ENCODE measurements at regions not wholly inside any gene's neighbourhood (a gene's known extent, or its start where the extent isn't known, plus 50 kb on each side); places are given as distances from the start of the nearest gene placed in this dataset.
"Not testable (repeated sequence)": the region's sequence is repeated elsewhere in the genome, so short reads cannot be mapped to it uniquely, and the experiment has no call there.

DNA sequence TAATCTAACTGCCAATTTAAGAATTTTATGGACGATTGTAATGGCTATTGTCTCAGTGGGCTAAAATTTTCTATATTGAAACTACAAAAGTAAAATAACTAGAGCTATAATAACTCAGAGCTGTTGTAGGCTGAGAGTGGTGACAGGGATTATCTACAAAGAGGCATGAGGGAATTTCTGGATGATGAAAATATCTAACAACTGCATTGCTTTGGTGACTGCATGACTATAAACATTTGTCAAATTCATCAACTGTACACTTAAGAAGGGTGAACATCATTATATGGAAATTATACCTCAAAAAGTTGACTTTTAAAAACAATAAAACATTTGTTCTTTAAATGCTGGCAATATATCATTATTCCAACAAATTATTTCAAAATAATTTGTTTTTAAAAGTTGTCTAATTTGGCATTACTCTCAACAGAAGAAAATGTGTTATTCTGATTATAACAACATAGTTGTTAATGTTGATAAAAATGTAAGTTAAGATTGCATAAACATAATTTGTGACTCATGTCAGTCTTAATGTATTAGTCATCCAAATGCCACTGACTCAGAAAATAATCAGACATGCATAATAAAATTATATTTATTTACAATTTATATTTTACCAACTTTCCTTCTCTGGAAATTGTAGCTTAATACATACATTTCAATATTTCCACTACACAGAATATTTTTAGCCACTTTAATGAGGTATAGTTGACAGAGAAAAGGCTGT lies 865.1 kb upstream of the VRK2 start:
- peak; percentile 45 for DNase-seq

DNA sequence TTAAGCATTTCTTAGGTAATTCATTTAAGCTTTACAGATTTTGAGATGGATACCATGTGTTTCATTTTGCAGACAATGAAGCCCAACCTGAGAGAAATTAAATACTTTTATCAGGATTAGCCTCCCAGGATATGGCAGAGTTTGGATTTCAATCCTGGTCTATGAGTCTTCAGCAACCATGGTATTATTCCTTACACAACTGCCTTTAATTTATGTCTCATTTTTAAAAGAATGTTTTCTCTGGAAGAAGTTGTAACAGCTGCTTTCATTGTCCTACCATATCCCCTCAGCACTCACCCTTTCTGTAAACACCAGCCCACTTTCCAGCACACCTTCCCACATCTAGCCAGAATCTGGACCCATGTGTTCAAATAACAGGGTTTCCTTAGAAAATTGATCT lies 863.7 kb upstream of the VRK2 start:
- no peak for DNase-seq

DNA sequence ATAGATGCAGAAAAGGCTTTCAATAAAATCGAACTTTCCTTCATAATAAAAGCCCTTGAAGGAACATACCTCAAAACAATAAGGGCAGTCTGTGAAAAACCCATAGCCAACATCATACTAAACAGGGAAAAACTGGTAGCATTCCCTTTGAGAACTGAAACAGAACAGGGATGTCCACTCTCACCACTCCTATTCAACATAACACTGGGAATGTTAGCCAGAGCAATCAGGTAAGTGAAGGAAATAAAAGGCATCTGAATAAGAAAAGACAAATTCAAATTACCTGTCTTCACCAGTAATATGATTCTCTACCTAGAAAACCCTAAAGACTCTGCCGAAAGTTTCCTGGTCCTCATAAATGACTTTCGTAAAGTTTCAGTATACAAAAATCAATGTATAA lies 861.0 kb upstream of the VRK2 start:
- no peak for DNase-seq

GRCh38 chr2:57190007-57190406 lies 856.6 kb upstream of the VRK2 start:
- no peak for DNase-seq

- no peak for DNase-seq
Observed at GRCh38 chr2:57199663-57200062, 846.9 kb upstream of the VRK2 start.

- no peak for DNase-seq
Observed at GRCh38 chr2:57204364-57204763, 842.2 kb upstream of the VRK2 start.

DNA sequence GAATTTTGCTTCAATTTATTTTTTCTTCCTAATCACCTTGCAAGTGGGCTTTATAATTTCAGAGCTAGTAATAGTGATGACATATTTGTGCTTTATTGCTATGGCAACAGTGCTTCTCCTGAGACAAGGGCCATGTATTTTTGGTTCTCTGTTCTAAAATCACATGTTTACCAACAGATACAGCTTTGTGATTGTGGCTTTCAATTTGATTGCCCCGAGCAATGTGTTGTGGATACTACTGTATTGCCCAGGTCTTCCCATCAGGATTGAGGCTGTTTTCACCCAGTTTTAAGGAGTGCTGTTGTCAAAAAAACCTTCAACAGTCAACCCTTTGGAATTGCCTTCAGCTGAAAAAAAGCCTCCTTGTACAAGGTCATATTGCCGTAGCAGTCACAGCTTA lies 841.4 kb upstream of the VRK2 start:
- DNase-seq: no peak

- no peak for DNase-seq
Observed at GRCh38 chr2:57207191-57207590, 839.4 kb upstream of the VRK2 start.

- no peak for DNase-seq
Observed at GRCh38 chr2:57209799-57210198, 836.8 kb upstream of the VRK2 start.

DNA sequence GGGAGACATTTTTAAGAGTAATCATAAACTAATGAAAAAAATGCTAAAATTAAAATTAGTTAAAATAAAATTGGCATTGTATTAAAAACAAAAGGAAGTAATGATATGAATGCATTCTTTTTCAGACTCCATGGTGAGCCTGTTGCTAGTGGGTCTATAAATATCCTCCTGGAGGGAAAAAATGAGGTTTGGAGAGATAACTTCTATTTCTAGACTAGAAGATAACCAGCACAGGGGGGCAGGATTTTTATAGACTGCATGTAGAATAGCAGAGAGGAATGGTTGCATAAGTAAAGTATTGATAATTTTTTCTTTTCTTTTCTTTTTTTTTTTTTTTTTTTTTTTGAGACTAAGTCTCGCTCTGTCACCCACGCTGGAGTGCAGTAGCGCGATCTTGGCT lies 835.8 kb upstream of the VRK2 start:
- DNase-seq: no peak

- no peak for DNase-seq
Observed at GRCh38 chr2:57217013-57217412, 829.6 kb upstream of the VRK2 start.

- DNase-seq: no peak
Observed at GRCh38 chr2:57218206-57218605, 828.4 kb upstream of the VRK2 start.

GRCh38 chr2:57229706-57230105 lies 816.9 kb upstream of the VRK2 start:
- not testable (repeated sequence) for DNase-seq

DNA sequence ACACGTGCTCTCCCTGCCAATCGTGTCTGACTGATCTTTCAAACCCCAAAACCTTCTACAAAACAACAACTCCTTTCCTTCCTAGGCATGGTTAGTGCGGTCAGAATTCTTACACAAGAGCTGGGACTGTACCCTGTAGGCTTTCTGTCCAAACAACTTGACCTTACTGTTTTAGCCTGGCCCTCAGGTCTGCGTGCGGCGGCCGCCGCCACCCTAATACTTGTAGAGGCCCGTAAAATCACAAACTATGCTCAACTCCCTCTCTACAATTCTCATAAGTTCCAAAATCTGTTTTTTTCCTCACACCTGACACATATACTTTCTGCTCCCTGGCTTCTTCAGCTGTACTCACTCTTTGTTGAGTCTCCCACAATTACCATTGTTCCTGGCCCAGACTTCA lies 814.3 kb upstream of the VRK2 start:
- DNase-seq: not testable (repeated sequence)

DNA sequence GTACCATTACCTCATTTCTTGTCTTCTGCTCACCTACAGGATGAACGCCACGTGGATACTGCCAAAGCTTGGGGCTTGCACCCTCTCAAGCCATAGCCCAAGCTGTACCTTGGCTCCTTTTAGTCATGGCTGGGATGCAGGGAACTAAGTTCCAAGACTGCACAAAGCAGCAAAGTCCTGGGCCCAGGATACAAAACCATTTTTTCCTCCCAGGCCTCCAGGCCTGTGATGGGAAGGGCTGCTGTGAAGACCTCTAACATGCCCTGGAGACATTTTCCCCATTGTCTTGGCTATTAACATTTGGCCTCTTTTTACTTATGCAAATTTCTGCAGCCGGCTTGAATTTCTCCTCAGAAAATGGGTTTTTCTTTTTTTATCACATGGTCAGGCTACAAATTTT lies 795.1 kb upstream of the VRK2 start:
- DNase-seq: not testable (repeated sequence)

DNA sequence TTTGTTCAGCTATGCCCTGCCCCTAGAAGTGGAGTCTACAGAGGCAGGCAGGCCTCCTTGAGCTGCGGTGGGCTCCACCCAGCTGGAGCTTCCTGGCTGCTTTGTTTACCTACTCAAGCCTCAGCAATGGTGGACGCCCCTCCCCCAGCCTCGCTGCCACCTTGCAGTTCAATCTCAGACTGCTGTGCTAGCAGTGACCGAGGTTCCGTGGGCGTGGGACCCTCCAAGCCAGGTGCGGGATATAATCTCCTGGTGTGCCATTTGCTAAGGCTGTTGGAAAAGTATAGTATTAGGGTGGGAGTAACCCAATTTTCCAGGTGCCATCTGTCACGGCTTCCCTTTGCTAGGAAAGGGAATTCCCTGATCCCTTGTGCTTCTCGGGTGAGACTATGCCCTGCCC lies 770.2 kb upstream of the VRK2 start:
- DNase-seq: not testable (repeated sequence)

GRCh38 chr2:57278451-57278850 lies 768.2 kb upstream of the VRK2 start:
- no peak for DNase-seq

- no peak for DNase-seq
Observed at GRCh38 chr2:57291209-57291608, 755.4 kb upstream of the VRK2 start.

GRCh38 chr2:57296795-57297517 lies 749.6 kb upstream of the VRK2 start:
- no peak for DNase-seq

GRCh38 chr2:57313678-57314077 lies 732.9 kb upstream of the VRK2 start:
- no peak for DNase-seq

GRCh38 chr2:57314682-57315081 lies 731.9 kb upstream of the VRK2 start:
- no peak for DNase-seq

DNA sequence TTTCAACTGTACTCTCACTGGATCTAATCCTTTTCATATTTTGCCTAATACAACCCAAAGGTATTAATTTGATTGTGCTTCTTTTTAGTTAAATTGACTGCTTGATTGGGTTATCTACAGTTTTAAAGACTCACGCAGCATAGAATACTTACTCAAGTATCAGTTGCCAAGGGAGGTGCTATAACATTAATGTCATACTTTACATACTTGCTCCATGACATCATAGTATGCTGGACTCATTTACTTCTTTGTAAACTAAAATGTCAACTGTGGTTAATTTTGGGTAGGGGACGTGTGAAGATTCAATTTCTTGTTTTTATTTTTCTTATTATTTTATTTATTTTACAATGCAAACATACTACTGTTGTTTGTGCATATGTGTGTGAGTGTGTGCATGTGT lies 716.2 kb upstream of the VRK2 start:
- no peak for DNase-seq

DNA sequence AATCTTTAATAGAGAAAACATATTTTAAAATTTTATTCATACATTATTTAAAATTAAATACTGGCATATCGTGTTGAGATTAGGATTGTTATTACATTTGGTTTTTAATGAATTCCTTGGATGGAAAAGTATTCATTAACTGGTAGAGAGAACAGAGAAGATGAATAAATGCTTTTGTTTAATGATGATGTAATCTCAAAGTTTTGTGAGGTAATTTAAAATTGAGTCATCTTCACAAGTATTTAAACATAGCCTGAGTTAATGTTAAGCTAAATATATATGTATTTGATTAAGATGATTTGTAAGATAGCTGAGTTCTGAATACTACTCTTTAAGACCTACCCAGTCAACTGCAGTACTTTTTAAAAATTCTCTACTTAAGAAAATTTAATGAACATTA lies 713.4 kb upstream of the VRK2 start:
- no peak for DNase-seq

DNA sequence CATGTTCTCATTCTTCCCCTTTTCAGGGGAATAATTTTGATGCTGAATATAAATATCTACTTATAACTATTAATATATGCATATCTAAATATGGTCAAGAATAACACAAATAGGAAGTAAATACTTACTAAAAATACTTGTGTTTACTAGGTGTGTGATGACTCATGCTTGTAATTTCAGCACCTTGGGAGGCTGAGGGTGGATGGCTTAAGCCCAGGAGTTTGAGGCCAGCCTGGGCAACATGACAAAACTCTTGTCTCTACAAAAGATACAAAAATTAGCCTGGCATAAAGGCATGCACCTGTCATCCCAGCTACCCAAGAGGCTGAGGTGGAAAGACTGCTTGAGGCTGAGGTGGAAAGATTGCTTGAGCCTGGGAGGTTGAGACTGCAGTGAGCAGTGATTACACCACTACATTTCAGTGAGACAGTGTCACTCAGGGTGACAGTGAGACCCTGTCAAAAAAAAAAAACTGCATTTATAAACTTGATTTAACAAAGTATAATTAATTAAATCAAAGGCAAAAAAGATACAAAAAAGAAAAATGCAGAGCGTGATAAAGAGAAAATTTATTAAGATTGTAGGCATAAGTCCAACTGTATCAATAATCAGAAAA lies 703.1 kb upstream of the VRK2 start:
- DNase-seq: no peak
